Heart left ventricle (tissue), 16 donors: ENCODE measurements at regions not wholly inside any gene's neighbourhood (a gene's known extent, or its start where the extent isn't known, plus 50 kb on each side); places are given as distances from the start of the nearest gene placed in this dataset.
A peak's percentile ranks its signal among the peaks of the same experiment; 100 is the strongest.

Source experiments
- ATAC-seq, 4 donors: fragments of 200-7000 bp; cut with Tn5 transposase; one replicate each; pipeline ENCODE4 v1.9.1; 2020 to 2022; ENCODE audit warnings: moderate library complexity in 4 of 4, mild to moderate bottlenecking in 3 of 4, moderate number of reproducible peaks in 1 of 4
- DNase-seq, 5 donors: peaks; one replicate each; pipeline ENCODE4 v3.0.0-alpha.2; 2020
- H3K27ac ChIP-seq, 12 donors: fragments of 200-600 bp; sonication (generic) in 4 of 12; one replicate each; pipeline versions ENCODE4 v1.5.0 to v1.8.0; 2016 to 2022; ENCODE audit warnings: mild to moderate bottlenecking in 2 of 12
- H3K27me3 ChIP-seq, 9 donors: fragments of 200-600 bp; sonication (generic) in 2 of 9; one replicate each; pipeline versions ENCODE4 v1.5.1 to v1.8.0; 2016 to 2022; ENCODE audit warnings: mild to moderate bottlenecking in 3 of 9
- H3K36me3 ChIP-seq, 9 donors: fragments of 200-600 bp; sonication (generic) in 2 of 9; one replicate each; pipeline versions ENCODE4 v1.5.0 to v1.8.0; 2018 to 2022; ENCODE audit warnings: mild to moderate bottlenecking in 2 of 9
- H3K4me1 ChIP-seq, 12 donors: fragments of 200-600 bp; sonication (generic) in 4 of 12; one replicate each; pipeline versions ENCODE4 v1.5.0 to v1.8.0; 2016 to 2022; ENCODE audit warnings: mild to moderate bottlenecking in 3 of 12
- H3K4me3 ChIP-seq, 12 donors: fragments of 200-600 bp; sonication (generic) in 4 of 12; one replicate each; pipeline versions ENCODE4 v1.5.0 to v1.8.0; 2017 to 2022; ENCODE audit warnings: mild to moderate bottlenecking in 9 of 12, moderate library complexity in 4 of 12
- H3K9me3 ChIP-seq, 12 donors: fragments of 200-600 bp; sonication (generic) in 4 of 12; one replicate each; pipeline versions ENCODE4 v1.5.0 to v1.8.0; 2016 to 2022; ENCODE audit warnings: mild to moderate bottlenecking in 1 of 12
- CTCF ChIP-seq, 12 donors: fragments of 200-600 bp; sonication (generic) in 4 of 12; IDR thresholded peaks; one replicate each; pipeline versions ENCODE4 v1.5.0 to v1.8.0; 2018 to 2022; ENCODE audit warnings: antibody characterized with exemption in 12 of 12, mild to moderate bottlenecking in 5 of 12
- POLR2A ChIP-seq, 2 donors: fragments of 450-650 bp; IDR thresholded peaks; one replicate each; pipeline ENCODE4 v1.6.1; 2017; ENCODE audit warnings: antibody characterized with exemption in 2 of 2, mild to moderate bottlenecking in 2 of 2, moderate library complexity in 2 of 2
- WGBS, 4 donors: extraction: QIAGEN DNeasy Blood & Tissue Kit in 2 of 4; methylation state at CpG; one replicate each; pipeline versions ENCODE4 v1.1.5 to v1.1.7; 2013 to 2018; 5-methylcytosine and 5-hydroxymethylcytosine counted together
- intact Hi-C, 10 donors: fragments of 100-400 bp; cut with DNase I; formaldehyde crosslinking; loops; one replicate each; pipeline versions ENCODE4 v1.11.1 to v1.14.2; 2022
- donor health status: ischemic (EF 13 %, LVEDD 7.1; RV severe dilation, severe dysfunction).
- donor health status: healthy with polysubstance abuse.
- donor health status: DM: no; HTN: yes; CAD: no.
- donor health status: DM: no; HTN: no; CAD: no.
- donor health status: ischemic (EF 25% LVEDD 6.9; RV normal size, moderate dysfunction).
- donor health status: ischemic (EF 25% LVEDD 5.7; RV mildly dilated, moderate dysfunction).
- donor health status: healthy.
- donor health status: DM: yes; HTN: yes; CAD: no.
- donor health status: ischemic (EF 35%, LVEDD 5.7; RV mildly dilated, moderate dysfunction).
- donor health status: nonischemic (EF 11% LVEDD 7.7; RV severe dilation, severe dysfunction).
- donor health status: DM: yes; HTN: yes; CAD: no.
- donor health status: PGD.
- donor health status: ischemic (EF 29% LVEDD 5.4; RV normal size, mild dysfunction).
- donor health status: nonischemic (EF 23%, LVEDD 6.1; RV moderate dilation, normal function).

- TF ChIP-seq POLR2A (IDR thresholded peaks at IDR 0.05), result no peak
- no peak for TF ChIP-seq CTCF (IDR thresholded peaks at IDR 0.05)
- ATAC-seq (peak in 1 of 4 donors; percentile 34), DNase-seq (no peak)
- Histone ChIP-seq H3K36me3 (no peaks in the 10 kb centered on the region), H3K4me3 (no peak overlapping the region), H3K27me3 (peaks cover 0 to 9% (median 0%) of the 10 kb centered on the region in 9 donors), H3K4me1 (no peaks in the 10 kb centered on the region), H3K9me3 (no peaks in the 10 kb centered on the region), H3K27ac (no peak overlapping the region)
- intact Hi-C loops, result no loop called here
- WGBS, 4 donors, result 41 to 52% (median 48%) methylated on average over 21 to 22 of the region's 22 CpGs
Measured at GRCh38 chr17:56737421-56738161, 96.1 kb downstream of the C17orf67 start.

GRCh38 chr17:56739376-56739775 is 94.3 kb downstream of the C17orf67 start:
- DNase-seq (no peak), ATAC-seq (no peak)
- H3K36me3 ChIP-seq, result no peaks in the 10 kb centered on the region
- intact Hi-C loops, result no loop called here
- H3K4me3 ChIP-seq, result no peak overlapping the region
- TF ChIP-seq POLR2A (IDR thresholded peaks at IDR 0.05) (no peak), CTCF (IDR thresholded peaks at IDR 0.05) (no peak)
- H3K4me1 ChIP-seq, result no peaks in the 10 kb centered on the region
- H3K27me3 ChIP-seq, result peaks cover 0 to 9% (median 0%) of the 10 kb centered on the region in 9 donors
- peaks cover 0 to 1% (median 0%) of the 10 kb centered on the region in 12 donors for H3K9me3 ChIP-seq
- no peak overlapping the region for H3K27ac ChIP-seq

GRCh38 chr17:56739776-56740175 is 93.9 kb downstream of the C17orf67 start:
- intact Hi-C loops, result no loop called here
- H3K4me1 ChIP-seq, result no peaks in the 10 kb centered on the region
- H3K4me3 ChIP-seq, result no peak overlapping the region
- peaks cover 0 to 5% (median 0%) of the 10 kb centered on the region in 12 donors for H3K9me3 ChIP-seq
- DNase-seq (no peak), ATAC-seq (no peak)
- no peak overlapping the region for H3K27ac ChIP-seq
- 71 to 78% (median 77%) methylated on average over 6 of the region's 6 CpGs for WGBS, 4 donors
- H3K27me3 ChIP-seq, result peaks cover 0 to 9% (median 0%) of the 10 kb centered on the region in 9 donors
- TF ChIP-seq CTCF (IDR thresholded peaks at IDR 0.05) (no peak), POLR2A (IDR thresholded peaks at IDR 0.05) (no peak)
- H3K36me3 ChIP-seq, result no peaks in the 10 kb centered on the region

GRCh38 chr17:56740481-56740880 is 93.2 kb downstream of the C17orf67 start:
- DNase-seq, result no peak
- WGBS, 4 donors, result 78 to 84% (median 82%) methylated on average over 3 of the region's 3 CpGs
- Histone ChIP-seq H3K27ac (no peak overlapping the region), H3K9me3 (peaks cover 0 to 9% (median 0%) of the 10 kb centered on the region in 12 donors), H3K4me3 (no peak overlapping the region), H3K36me3 (no peaks in the 10 kb centered on the region), H3K4me1 (no peaks in the 10 kb centered on the region), H3K27me3 (peaks cover 0 to 9% (median 0%) of the 10 kb centered on the region in 9 donors)
- TF ChIP-seq CTCF (IDR thresholded peaks at IDR 0.05) (no peak), POLR2A (IDR thresholded peaks at IDR 0.05) (no peak)
- no peak for ATAC-seq
- intact Hi-C loops, result no loop called here
